ENCODE measurements at regions not wholly inside any gene's neighbourhood (a gene's known extent, or its start where the extent isn't known, plus 50 kb on each side); places are given as distances from the start of the nearest gene placed in this dataset.

- Mint-ChIP-seq H3K36me3 (no peaks in the 10 kb centered on the region), H3K9me3 (peaks cover 0 to 3% (median 0%) of the 10 kb centered on the region in 7 donors), H3K4me1 (no peaks in the 10 kb centered on the region), H3K27ac (no peak overlapping the region), H3K27me3 (no peaks in the 10 kb centered on the region), H3K4me3 (no peak overlapping the region)
- no peaks in the 10 kb centered on the region for H3K9me3 ChIP-seq (ENCODE audit: control insufficient read depth in 2 of 2, low read length in 2 of 2)
- H3K36me3 ChIP-seq (ENCODE audit: control insufficient read depth, insufficient read depth, low read length), result no peaks in the 10 kb centered on the region
- H3K4me3 ChIP-seq (ENCODE audit: low read depth, low read length), result no peak overlapping the region
- no peaks in the 10 kb centered on the region for H3K4me1 ChIP-seq (ENCODE audit: control insufficient read depth, insufficient read depth, low read length, poor library complexity, severe bottlenecking)
- DNase-seq, result no peak
- H3K27ac ChIP-seq (ENCODE audit: insufficient read depth, low read length, poor library complexity, severe bottlenecking), result no peak overlapping the region
- no peak for ATAC-seq (ENCODE audit: low read depth in 2 of 2)
- no peaks in the 10 kb centered on the region for H3K27me3 ChIP-seq (ENCODE audit: control insufficient read depth, insufficient read depth, low read length)
These were observed 228.6 kb upstream of the CTSO start for GRCh38 chr4:156182269-156182668.

GRCh38 chr4:156177941-156178340 is 224.3 kb upstream of the CTSO start:
- ATAC-seq (ENCODE audit: low read depth in 2 of 2), result no peak
- H3K4me3 ChIP-seq (ENCODE audit: low read depth, low read length), result no peak overlapping the region
- H3K9me3 ChIP-seq (ENCODE audit: control insufficient read depth in 2 of 2, low read length in 2 of 2), result no peaks in the 10 kb centered on the region
- H3K4me3 Mint-ChIP-seq, result no peak overlapping the region
- no peaks in the 10 kb centered on the region for H3K27me3 Mint-ChIP-seq
- H3K36me3 ChIP-seq (ENCODE audit: control insufficient read depth, insufficient read depth, low read length), result no peaks in the 10 kb centered on the region
- no peak overlapping the region for H3K27ac ChIP-seq (ENCODE audit: insufficient read depth, low read length, poor library complexity, severe bottlenecking)
- H3K4me1 Mint-ChIP-seq, result no peaks in the 10 kb centered on the region
- no peak overlapping the region for H3K27ac Mint-ChIP-seq
- no peaks in the 10 kb centered on the region for H3K27me3 ChIP-seq (ENCODE audit: control insufficient read depth, insufficient read depth, low read length)
- no peaks in the 10 kb centered on the region for H3K4me1 ChIP-seq (ENCODE audit: control insufficient read depth, insufficient read depth, low read length, poor library complexity, severe bottlenecking)
- DNase-seq, result no peak
- no peaks in the 10 kb centered on the region for H3K36me3 Mint-ChIP-seq
- H3K9me3 Mint-ChIP-seq, result peaks cover 0 to 3% (median 1%) of the 10 kb centered on the region in 7 donors

- Histone ChIP-seq H3K4me3 (ENCODE audit: low read depth, low read length) (no peak overlapping the region), H3K4me1 (ENCODE audit: control insufficient read depth, insufficient read depth, low read length, poor library complexity, severe bottlenecking) (no peaks in the 10 kb centered on the region), H3K36me3 (ENCODE audit: control insufficient read depth, insufficient read depth, low read length) (no peaks in the 10 kb centered on the region), H3K27ac (ENCODE audit: insufficient read depth, low read length, poor library complexity, severe bottlenecking) (no peak overlapping the region), H3K27me3 (ENCODE audit: control insufficient read depth, insufficient read depth, low read length) (no peaks in the 10 kb centered on the region), H3K9me3 (ENCODE audit: control insufficient read depth in 2 of 2, low read length in 2 of 2) (no peaks in the 10 kb centered on the region)
- peaks cover 0 to 4% (median 1%) of the 10 kb centered on the region in 7 donors for H3K9me3 Mint-ChIP-seq
- H3K4me3 Mint-ChIP-seq, result no peak overlapping the region
- ATAC-seq (ENCODE audit: low read depth in 2 of 2) (no peak), DNase-seq (no peak)
- H3K4me1 Mint-ChIP-seq, result no peaks in the 10 kb centered on the region
- no peaks in the 10 kb centered on the region for H3K27me3 Mint-ChIP-seq
- H3K27ac Mint-ChIP-seq, result no peak overlapping the region
- no peaks in the 10 kb centered on the region for H3K36me3 Mint-ChIP-seq
These were observed 223.2 kb upstream of the CTSO start for GRCh38 chr4:156176896-156177295.

- Mint-ChIP-seq H3K27ac (no peak overlapping the region), H3K27me3 (no peaks in the 10 kb centered on the region), H3K4me3 (no peak overlapping the region), H3K4me1 (no peaks in the 10 kb centered on the region), H3K9me3 (peaks cover 0 to 4% (median 1%) of the 10 kb centered on the region in 7 donors), H3K36me3 (no peaks in the 10 kb centered on the region)
- Histone ChIP-seq H3K27me3 (ENCODE audit: control insufficient read depth, insufficient read depth, low read length) (no peaks in the 10 kb centered on the region), H3K4me3 (ENCODE audit: low read depth, low read length) (no peak overlapping the region), H3K4me1 (ENCODE audit: control insufficient read depth, insufficient read depth, low read length, poor library complexity, severe bottlenecking) (no peaks in the 10 kb centered on the region), H3K27ac (ENCODE audit: insufficient read depth, low read length, poor library complexity, severe bottlenecking) (no peak overlapping the region), H3K9me3 (ENCODE audit: control insufficient read depth in 2 of 2, low read length in 2 of 2) (no peaks in the 10 kb centered on the region), H3K36me3 (ENCODE audit: control insufficient read depth, insufficient read depth, low read length) (no peaks in the 10 kb centered on the region)
- no peak for ATAC-seq (ENCODE audit: low read depth in 2 of 2)
- no peak for DNase-seq
These were observed 220.3 kb upstream of the CTSO start for GRCh38 chr4:156173937-156174336.

GRCh38 chr4:156173486-156173885 is 219.8 kb upstream of the CTSO start:
- Mint-ChIP-seq H3K27ac (no peak overlapping the region), H3K36me3 (no peaks in the 10 kb centered on the region), H3K9me3 (peaks cover 0 to 5% (median 1%) of the 10 kb centered on the region in 7 donors), H3K4me3 (no peak overlapping the region), H3K4me1 (no peaks in the 10 kb centered on the region), H3K27me3 (no peaks in the 10 kb centered on the region)
- H3K4me1 ChIP-seq (ENCODE audit: control insufficient read depth, insufficient read depth, low read length, poor library complexity, severe bottlenecking), result no peaks in the 10 kb centered on the region
- no peak overlapping the region for H3K4me3 ChIP-seq (ENCODE audit: low read depth, low read length)
- DNase-seq (no peak), ATAC-seq (ENCODE audit: low read depth in 2 of 2) (no peak)
- no peaks in the 10 kb centered on the region for H3K9me3 ChIP-seq (ENCODE audit: control insufficient read depth in 2 of 2, low read length in 2 of 2)
- no peaks in the 10 kb centered on the region for H3K27me3 ChIP-seq (ENCODE audit: control insufficient read depth, insufficient read depth, low read length)
- H3K36me3 ChIP-seq (ENCODE audit: control insufficient read depth, insufficient read depth, low read length), result no peaks in the 10 kb centered on the region
- H3K27ac ChIP-seq (ENCODE audit: insufficient read depth, low read length, poor library complexity, severe bottlenecking), result no peak overlapping the region

GRCh38 chr4:156169861-156170260 is 216.2 kb upstream of the CTSO start:
- Histone ChIP-seq H3K9me3 (ENCODE audit: control insufficient read depth in 2 of 2, low read length in 2 of 2) (no peaks in the 10 kb centered on the region), H3K27ac (ENCODE audit: insufficient read depth, low read length, poor library complexity, severe bottlenecking) (no peak overlapping the region), H3K4me1 (ENCODE audit: control insufficient read depth, insufficient read depth, low read length, poor library complexity, severe bottlenecking) (no peaks in the 10 kb centered on the region), H3K27me3 (ENCODE audit: control insufficient read depth, insufficient read depth, low read length) (no peaks in the 10 kb centered on the region), H3K4me3 (ENCODE audit: low read depth, low read length) (no peak overlapping the region), H3K36me3 (ENCODE audit: control insufficient read depth, insufficient read depth, low read length) (no peaks in the 10 kb centered on the region)
- no peak overlapping the region for H3K27ac Mint-ChIP-seq
- ATAC-seq (ENCODE audit: low read depth in 2 of 2) (no peak), DNase-seq (no peak)
- H3K27me3 Mint-ChIP-seq, result no peaks in the 10 kb centered on the region
- H3K4me1 Mint-ChIP-seq, result no peaks in the 10 kb centered on the region
- H3K36me3 Mint-ChIP-seq, result no peaks in the 10 kb centered on the region
- no peak overlapping the region for H3K4me3 Mint-ChIP-seq
- peaks cover 0 to 12% (median 4%) of the 10 kb centered on the region in 7 donors for H3K9me3 Mint-ChIP-seq

- Histone ChIP-seq H3K4me3 (ENCODE audit: low read depth, low read length) (no peak overlapping the region), H3K9me3 (ENCODE audit: control insufficient read depth in 2 of 2, low read length in 2 of 2) (no peaks in the 10 kb centered on the region), H3K27me3 (ENCODE audit: control insufficient read depth, insufficient read depth, low read length) (no peaks in the 10 kb centered on the region), H3K4me1 (ENCODE audit: control insufficient read depth, insufficient read depth, low read length, poor library complexity, severe bottlenecking) (no peaks in the 10 kb centered on the region), H3K27ac (ENCODE audit: insufficient read depth, low read length, poor library complexity, severe bottlenecking) (no peak overlapping the region), H3K36me3 (ENCODE audit: control insufficient read depth, insufficient read depth, low read length) (no peaks in the 10 kb centered on the region)
- Mint-ChIP-seq H3K36me3 (no peaks in the 10 kb centered on the region), H3K9me3 (peaks cover 0 to 16% (median 4%) of the 10 kb centered on the region in 7 donors), H3K4me3 (no peak overlapping the region), H3K27me3 (no peaks in the 10 kb centered on the region), H3K4me1 (no peaks in the 10 kb centered on the region), H3K27ac (no peak overlapping the region)
- DNase-seq (no peak), ATAC-seq (ENCODE audit: low read depth in 2 of 2) (no peak)
These were observed 215.3 kb upstream of the CTSO start for GRCh38 chr4:156169011-156169410.

- H3K36me3 ChIP-seq (ENCODE audit: control insufficient read depth, insufficient read depth, low read length), result no peaks in the 10 kb centered on the region
- no peak overlapping the region for H3K4me3 ChIP-seq (ENCODE audit: low read depth, low read length)
- H3K4me3 Mint-ChIP-seq, result no peak overlapping the region
- H3K27me3 ChIP-seq (ENCODE audit: control insufficient read depth, insufficient read depth, low read length), result no peaks in the 10 kb centered on the region
- H3K27ac Mint-ChIP-seq, result no peak overlapping the region
- H3K27ac ChIP-seq (ENCODE audit: insufficient read depth, low read length, poor library complexity, severe bottlenecking), result no peak overlapping the region
- H3K4me1 ChIP-seq (ENCODE audit: control insufficient read depth, insufficient read depth, low read length, poor library complexity, severe bottlenecking), result no peaks in the 10 kb centered on the region
- DNase-seq, result no peak
- H3K9me3 ChIP-seq (ENCODE audit: control insufficient read depth in 2 of 2, low read length in 2 of 2), result no peaks in the 10 kb centered on the region
- no peaks in the 10 kb centered on the region for H3K27me3 Mint-ChIP-seq
- ATAC-seq (ENCODE audit: low read depth in 2 of 2), result no peak
- H3K36me3 Mint-ChIP-seq, result no peaks in the 10 kb centered on the region
- H3K9me3 Mint-ChIP-seq, result peaks cover 0 to 16% (median 2%) of the 10 kb centered on the region in 7 donors
- no peaks in the 10 kb centered on the region for H3K4me1 Mint-ChIP-seq
These were observed 214.6 kb upstream of the CTSO start for GRCh38 chr4:156168288-156168687.

Data from CD4-positive, CD25-positive, alpha-beta regulatory T cell (primary cell).